HG02588 (cell line): ENCODE measurements at regions not wholly inside any gene's neighbourhood (a gene's known extent, or its start where the extent isn't known, plus 50 kb on each side); places are given as distances from the start of the nearest gene placed in this dataset.
"Not testable (repeated sequence)": the region's sequence is repeated elsewhere in the genome, so short reads cannot be mapped to it uniquely, and the experiment has no call there.

ENCODE experiments used
- ATAC-seq: cut with Tn5 transposase; IDR thresholded peaks from one replicate; pipeline ENCODE4 v1.9.1; 2021; ENCODE audit warnings: mild to moderate bottlenecking, moderate library complexity; ENCODE audit not compliant: unreplicated experiment

DNA sequence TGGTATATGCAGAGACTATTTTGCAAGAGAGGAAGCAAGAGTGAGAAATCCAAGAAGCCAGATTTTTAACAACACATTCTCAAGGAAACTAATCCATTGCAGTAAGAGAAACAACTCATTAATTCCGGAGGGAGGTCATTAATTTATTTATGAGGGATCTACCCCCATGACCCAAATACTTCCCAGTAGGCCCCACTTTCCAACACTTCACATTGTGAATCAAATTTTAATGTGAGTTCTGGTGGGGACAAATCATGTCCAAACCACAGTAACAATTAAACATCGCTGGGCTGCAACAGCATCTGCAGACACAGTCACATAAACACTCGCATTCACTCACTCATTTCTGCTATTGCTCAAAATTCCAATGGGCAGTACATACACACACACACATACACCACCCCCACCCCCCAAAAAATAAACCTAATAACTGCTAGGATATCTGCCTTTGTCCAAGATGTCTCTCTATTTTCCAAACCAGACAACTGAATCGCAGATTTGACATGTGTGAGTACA is 1483.7 kb downstream of the PCDH9 start:
- ATAC-seq = no peak

DNA sequence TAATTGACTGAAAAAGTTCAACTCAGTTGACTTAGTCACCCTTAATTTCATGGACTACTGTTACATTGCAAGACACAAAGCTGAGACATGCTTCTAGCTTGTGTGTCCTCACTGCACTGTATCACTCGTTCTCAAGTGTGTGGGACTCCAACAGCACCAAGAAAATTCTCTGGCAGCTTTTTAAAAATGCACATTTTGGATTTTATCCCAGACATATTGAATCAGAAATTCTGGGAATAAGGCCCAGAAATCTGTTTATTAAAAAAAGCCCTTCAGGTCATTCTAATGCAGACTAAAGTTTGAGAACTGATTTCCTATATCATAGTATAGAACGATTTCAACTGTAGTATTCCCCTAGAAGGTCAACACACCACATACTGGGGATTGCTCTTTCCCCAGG is 1485.3 kb downstream of the PCDH9 start:
- no peak for ATAC-seq

DNA sequence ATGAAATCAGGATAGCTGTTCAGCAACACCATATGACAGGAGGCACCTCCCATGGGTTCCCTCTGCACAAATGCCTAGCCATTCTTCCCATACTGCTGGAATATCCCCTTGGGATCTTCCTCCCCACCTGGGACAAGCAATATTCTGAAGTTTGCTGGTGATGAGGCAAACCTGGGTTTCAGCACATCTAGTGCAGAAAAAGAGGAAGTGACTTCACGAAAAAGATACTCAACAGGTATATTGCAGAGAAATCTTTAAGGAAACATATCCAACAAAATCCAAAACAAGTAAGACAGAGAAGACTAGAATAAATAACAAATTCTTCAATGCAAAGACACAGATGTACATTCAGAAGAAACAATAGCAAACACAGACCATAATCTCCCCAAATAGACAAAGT is 1497.0 kb downstream of the PCDH9 start:
- ATAC-seq = no peak

DNA sequence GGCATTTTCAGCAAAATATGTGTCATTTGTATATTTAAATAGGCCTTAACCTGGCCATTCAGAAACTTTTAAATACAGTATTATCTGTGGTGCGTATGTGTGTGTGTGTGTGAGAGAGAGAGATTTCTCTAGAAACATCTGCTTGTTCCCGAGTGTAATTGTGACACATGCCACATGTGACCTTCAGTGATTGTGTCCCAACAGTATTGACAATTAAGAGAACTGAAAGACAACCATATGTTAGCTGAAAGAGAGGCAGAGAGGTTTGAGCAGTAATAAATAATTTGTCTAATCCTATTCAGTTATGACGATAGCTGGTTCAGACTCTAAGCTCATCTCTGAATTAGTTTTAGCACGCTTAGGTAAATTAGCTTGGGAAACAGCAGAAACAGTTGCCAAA is 1503.1 kb downstream of the PCDH9 start:
- ATAC-seq = no peak

DNA sequence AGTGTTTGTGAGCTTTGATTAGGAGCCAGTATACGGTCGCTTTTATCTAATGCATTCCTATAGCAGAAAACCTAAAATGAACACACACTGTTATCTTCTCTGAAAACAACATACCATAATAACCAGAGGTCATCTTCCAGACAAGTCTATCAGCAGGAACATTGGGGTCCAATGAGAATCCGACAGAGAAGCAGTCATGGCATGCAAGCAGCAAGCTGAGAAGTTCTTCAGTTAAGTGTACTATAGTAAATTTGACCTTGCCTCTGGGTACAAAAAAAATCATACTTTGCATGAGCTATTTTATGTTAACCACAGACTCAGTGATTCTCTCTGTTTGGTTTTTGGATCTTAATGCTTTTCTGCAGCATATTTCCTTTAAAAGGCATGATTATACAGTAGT is 1505.1 kb downstream of the PCDH9 start:
- no peak for ATAC-seq

DNA sequence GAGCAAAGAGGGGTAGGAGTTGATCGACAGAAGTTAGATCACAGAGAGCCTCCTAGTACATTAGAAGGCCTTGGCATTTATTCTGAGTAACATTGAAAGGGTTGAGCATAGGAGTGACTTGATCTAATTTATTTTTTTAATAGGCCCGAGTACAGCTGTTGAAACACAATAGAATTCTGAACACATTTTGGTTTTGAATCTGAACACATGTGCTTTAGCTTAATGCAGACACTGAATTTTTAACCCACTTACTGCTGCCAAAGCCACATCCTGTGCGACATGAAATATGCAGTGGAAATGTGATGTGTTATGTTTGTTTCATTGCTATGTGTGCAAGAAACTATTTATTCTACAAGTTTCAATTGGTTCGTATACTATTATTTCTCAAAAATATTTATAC is 1505.9 kb downstream of the PCDH9 start:
- ATAC-seq = no peak

DNA sequence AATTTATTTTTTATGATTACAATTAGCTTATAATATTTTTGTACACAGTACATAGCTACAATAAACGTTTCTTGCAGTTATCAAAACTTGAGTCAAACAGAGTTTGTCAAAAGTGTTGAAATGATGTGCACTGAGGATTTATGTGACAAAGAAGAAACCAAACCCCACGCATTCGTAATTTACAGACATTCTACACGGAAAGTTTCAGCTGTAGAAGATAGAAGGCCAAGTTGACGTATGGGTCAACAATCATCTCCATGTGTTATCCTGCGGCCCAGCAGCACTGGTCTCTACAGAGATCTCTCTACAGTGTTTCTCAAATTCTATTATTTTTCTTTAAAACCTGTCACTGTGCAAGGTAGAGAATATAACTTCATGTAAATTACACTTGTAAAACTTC is 1507.6 kb downstream of the PCDH9 start:
- no peak for ATAC-seq

DNA sequence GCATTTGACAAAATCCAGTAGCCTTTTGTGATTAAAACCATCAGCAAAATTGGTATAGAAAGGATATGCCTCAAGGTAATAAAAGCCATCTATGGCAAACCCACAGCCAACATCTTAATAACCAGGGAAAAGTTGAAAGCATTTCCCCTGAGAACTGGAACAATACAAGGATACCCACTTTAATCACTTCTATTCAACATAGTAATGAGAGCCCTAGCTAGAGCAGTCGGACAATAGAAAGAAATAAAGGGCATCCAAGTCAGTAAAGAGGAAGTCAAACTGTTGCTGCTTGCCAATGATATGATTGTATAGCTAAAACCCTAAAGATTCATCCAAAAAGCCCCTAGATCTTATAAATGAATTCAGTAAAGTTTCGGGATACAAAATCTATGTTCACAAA is 1510.3 kb downstream of the PCDH9 start:
- ATAC-seq = no peak

DNA sequence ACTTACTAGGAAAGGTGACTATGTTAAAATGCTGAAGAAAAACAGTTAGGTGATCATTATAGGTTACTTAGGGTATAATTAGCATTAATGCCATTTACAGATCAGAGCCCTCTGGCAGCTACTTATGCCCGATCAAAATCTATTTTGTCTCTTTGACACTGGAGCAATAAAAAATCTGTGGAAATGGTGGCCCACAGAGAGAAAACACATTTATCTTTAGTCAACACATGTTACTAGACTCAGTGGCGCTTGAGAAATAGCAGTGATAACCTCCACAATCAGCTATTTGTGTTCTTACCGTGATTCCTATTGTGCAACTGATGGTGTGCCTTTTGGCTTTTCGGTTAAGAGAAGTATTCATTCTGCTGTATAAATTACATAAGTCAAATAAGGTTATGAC is 1519.6 kb downstream of the PCDH9 start:
- ATAC-seq = no peak

DNA sequence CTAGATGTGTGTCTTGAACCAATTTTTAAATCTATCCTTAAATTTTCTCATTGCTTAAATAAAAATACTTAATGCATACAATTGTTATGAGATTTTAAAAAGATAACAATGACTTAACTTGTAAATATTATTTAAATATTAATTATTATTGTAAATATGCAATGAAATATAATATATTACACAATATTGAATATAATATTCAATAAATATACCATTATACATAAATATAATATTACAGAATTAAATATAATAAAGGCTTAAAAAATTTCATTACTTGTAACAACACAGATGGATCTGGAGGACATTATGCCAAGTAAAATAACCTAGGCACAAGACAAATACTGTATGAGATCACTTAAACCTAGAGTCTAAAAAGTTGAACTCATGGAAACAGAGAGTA is 1532.3 kb downstream of the PCDH9 start:
- no peak for ATAC-seq

DNA sequence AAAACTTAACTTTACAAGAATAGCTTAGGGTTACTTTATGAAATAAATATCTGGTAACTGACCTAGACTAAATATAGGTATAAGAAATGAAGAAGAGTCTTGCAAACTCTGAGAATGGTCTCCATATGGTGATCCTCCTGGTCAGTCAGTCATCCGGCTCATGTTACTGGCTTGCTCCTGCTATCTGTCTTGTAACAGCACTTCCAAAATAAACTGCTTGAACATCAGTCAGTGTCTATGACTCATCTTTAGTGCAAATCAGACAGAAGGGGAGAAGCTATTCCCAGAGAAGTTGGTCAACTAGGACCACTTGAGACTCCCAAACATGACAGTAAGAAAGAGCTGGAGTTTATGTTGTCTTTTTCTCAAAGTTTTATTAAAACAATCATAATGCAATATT is 1550.9 kb downstream of the PCDH9 start:
- ATAC-seq = no peak

DNA sequence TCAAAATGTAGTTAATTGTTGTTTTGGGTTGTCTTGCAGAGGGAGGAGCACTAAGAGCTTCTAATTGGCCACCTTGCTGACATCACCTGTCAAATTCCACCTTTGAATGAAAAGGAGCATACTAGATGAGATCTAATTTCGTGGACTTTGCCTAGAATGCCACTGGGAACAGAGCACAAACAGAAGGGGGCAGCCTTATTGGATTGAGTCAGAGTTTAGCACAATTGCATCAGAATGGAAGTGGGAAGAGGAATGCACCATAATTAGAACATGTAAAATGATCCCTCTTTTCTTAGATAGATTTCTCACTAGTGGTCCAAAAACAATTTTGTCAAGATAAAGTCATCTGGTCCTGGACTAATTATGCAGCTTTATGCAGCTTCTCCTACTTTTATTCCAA is 1552.2 kb downstream of the PCDH9 start:
- ATAC-seq = no peak

DNA sequence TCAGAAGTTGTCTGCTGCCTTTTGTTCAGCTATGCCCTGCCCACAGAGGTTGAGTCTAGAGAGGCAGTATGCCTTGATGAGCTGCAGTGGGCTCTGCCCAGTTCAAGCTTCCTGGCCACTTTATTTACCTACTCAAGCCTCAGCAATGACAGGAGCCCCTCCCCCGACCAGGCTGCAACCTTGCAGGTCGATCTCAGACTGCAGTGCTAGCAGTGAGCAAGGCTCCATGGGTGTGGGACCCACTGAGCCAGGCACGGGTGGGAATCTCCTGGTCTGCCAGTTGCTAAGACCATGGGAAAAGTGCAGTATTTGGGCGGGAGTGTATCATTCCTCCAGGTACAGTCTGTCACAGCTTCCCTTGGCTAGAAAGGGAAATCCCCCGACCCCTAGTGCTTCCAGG is 1554.8 kb downstream of the PCDH9 start:
- not testable (repeated sequence) for ATAC-seq

DNA sequence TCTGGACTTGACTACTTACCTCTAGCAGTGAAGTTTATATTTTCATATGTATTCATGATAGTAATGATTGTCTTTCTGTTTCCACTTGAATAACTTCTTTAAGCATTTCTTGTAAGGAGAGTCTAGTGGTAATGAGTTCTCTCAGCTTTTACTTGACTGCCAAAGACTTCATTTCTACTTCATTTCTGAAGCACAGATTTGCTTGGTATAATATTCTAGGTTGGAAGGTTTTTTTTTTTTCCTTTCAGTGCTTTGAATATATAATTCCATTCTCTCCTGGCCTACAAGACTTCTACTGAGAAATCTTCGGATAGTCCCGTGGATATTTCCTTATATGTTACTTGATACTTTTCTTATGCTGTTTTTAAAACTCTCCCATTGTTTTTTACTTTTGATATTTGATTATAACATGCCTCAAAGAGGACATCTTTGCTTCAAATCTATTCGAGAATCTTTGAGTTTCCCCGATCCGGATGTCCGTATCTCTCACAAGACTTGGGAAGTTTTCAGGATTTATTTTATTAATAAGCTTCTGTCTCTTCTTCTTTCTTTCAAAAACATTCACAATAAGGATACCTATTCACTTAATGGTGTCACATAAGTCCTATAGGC is 1560.0 kb downstream of the PCDH9 start:
- ATAC-seq = no peak

DNA sequence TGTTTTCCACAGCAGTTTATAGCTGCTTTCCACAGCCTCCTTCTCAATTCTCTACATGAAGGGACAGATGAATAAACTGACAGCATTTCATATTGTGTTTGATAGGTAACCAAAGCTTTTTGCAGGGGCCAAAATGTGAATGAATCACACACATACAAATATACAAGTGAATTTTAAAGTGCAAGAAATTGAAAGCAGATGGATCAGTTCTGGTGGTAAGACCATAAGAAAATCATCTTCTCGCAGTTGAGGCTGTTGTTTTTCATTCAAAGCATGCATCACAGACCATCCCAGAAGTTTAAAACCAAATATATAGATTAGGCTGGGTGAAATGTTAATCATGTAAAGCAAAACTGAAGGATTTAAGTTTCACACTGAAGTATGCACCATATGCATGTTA is 1569.4 kb downstream of the PCDH9 start:
- no peak for ATAC-seq

DNA sequence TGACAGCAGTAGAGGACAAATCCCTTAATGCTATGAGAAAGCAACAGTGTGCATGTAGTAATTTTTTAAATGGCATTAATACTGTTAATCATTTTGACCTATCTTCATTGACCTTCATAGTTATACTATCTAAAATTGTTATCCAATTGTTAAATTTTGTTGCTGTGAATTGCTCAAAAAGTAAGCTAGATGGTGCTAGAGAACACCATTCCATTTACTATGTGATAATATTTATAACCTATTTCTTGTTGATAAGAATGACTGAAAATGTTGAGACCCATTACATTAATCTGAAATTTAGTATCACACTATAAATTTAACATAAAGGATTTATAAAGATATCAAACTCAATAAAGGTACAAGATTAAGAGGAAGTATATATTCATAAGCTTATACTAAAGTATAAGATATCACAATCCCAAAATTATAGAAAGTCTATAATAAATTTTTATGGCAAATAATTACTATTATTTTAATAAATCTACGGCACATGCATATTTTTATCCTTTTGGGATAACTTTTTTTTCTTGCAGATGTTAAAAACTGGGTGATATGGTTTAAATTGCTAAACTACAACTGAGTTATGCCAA is 1573.3 kb downstream of the PCDH9 start:
- ATAC-seq = no peak

DNA sequence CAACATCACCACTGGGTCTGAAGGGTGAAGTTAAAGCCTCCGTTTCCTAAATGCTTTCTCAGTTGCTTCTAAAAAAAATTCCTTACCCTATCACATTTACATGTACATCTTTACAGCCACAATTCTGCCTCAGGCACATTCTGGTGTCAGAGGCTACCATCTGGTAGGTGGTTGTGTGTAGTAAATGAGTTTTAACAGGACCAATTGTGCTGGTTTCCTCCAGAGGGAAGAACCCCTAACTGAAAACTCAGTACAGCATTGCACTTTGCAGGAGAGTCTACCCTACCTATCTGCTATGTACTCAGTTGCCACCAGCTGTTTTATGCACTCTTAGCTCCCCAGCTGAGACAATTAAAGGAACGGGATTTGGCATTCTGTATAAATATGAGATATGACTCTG is 1576.5 kb downstream of the PCDH9 start:
- no peak for ATAC-seq

DNA sequence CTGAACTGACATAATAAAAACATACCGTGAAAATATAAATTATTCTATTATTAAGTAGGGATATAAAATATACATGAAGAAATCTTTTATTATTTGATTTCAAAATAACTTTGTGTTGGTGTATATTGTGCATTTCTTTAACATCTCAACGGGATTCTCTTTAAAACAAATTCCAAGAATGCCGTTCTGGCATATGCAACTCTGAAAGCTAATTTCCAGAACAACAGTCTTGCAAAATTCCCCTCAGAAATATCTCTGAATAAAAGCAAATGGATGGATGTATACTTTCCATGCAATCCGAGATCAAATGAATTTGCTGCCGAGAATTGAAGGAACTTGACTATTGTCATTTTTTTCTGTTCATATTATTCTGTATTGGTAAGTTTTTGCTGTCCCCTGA is 1579.8 kb downstream of the PCDH9 start:
- no peak for ATAC-seq

DNA sequence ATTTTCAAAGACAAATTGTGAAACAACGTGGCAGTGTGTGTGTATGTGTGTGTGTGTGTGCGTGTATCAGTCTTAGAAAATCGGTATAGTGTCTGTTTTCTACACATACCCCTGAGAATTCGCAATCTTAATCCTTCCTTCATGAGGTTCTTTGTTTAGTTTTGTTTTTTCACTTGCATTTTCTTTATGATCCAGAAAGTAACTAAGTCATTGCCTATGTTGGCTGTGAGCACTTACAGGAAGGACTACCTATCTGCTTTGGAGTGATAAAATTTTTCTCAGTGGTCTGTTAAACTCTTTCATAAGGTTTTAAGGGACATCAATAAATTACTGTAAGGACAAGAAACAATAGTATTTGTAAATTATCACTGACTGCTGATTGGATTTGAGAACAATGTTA is 1587.1 kb downstream of the PCDH9 start:
- ATAC-seq = no peak

DNA sequence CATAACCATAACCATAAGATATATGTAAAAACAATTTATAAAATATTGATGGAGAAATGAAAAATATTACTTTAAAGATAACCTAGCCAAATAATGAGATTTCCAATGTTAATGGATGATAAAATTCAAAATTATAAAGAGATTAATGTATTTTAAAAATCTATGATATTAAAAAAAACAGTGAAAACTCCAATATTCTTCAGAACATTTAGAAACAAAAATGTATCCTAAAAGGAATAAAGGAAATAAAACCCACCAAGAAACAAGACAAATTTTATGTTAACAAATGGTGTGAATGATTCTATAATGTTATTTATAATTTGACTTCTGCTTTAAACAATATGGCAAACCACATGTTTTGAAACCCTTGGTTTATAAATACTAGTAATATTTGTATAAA is 1587.8 kb downstream of the PCDH9 start:
- ATAC-seq = no peak

DNA sequence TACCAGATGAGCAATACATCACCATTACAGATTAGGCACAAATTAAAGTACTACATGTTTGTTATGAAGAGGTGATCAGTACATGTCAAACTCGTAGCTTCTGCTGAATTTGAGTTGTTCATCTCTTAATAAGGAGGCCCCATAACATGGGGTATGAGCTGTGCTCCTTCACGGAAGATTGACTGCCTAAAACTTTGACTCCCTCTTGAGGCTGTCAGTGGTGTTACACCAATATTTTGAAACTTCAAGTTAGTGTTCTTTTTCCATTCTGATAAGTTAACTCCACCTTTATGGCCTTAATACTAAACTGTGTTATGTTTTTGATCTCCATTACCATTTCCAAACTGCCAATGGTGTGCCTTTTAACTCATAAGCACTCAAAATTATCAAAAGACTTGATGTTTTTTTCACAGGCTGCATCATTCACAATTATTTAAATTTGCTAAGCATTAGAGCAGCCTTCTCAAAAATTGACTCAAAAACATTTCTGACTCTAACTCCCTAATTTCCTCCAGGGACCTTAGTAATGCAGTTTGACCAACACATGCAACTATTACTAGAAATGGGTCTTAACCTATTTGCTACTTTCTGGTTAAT is 1591.5 kb downstream of the PCDH9 start:
- ATAC-seq = peak; percentile 97

DNA sequence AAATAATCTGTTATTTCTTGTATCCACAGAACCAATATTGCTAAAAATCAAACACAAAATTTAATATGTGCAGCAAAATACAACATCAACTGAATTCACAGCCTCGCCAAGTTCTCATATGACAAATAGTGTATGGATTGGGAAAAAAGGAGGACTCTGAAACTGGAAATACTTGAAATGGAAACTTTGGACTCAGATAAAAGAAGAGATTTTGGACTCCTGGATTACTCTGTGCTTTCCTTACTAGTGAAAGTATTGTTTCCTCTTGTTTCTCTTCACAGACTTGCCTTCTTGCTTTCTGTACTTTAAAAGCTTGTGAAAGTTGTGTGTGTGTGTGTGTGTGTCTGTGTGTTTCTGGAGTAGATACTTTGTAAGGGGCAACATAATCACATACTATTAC is 1596.3 kb downstream of the PCDH9 start:
- no peak for ATAC-seq

DNA sequence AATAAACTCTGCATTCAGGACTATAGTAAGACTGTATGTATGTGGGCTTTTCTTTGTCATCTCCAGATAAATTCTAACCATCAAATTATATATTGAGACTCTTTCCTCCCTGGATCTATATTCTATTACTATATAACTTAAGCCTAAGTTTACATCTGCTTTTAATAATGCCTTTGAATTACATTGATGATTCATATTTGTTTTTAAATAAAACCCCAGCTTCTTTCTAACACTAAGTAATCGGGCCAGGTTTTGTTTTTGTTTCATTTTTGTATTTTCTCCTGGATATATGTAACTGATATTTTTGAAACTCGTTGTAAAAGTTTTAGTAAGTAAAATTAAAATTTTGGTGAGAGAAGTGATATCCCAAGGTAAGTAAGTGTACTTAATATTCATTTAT is 1599.1 kb downstream of the PCDH9 start:
- no peak for ATAC-seq
